Gastrocnemius medialis (tissue), 4 donors: ENCODE measurements at regions not wholly inside any gene's neighbourhood (a gene's known extent, or its start where the extent isn't known, plus 50 kb on each side); places are given as distances from the start of the nearest gene placed in this dataset.
"Not testable (repeated sequence)": the region's sequence is repeated elsewhere in the genome, so short reads cannot be mapped to it uniquely, and the experiment has no call there.

Experiments
- ATAC-seq, 2 donors: fragments of 150-250 bp; one replicate each; pipeline ENCODE4 v1.9.1; 2016
- DNase-seq, 2 donors: peaks; one replicate each; pipeline ENCODE4 v3.0.0-alpha.2; 2019
- H3K27ac ChIP-seq, 4 donors: fragments of 200-600 bp; sonication (generic); 1 replicate in 1 of 4; 2 replicates in 3 of 4; pipeline ENCODE4 v1.5.1; 2016 to 2018; ENCODE audit warnings: mild to moderate bottlenecking in 2 of 4, moderate library complexity in 1 of 4
- H3K27me3 ChIP-seq, 3 donors: fragments of 200-600 bp; sonication (generic) in 2 of 3; 1 replicate in 1 of 3; 2 replicates in 2 of 3; pipeline versions ENCODE4 v1.5.1 to v1.6.0; 2016 to 2019; ENCODE audit warnings: mild to moderate bottlenecking in 1 of 3, moderate library complexity in 1 of 3
- H3K36me3 ChIP-seq, 2 donors: fragments of 200-600 bp; sonication (generic) in 1 of 2; one replicate each; pipeline ENCODE4 v1.5.1; 2017 to 2018
- H3K4me1 ChIP-seq, 2 donors: fragments of 200-600 bp; sonication (generic) in 1 of 2; one replicate each; pipeline ENCODE4 v1.5.1; 2016 to 2017; ENCODE audit warnings: mild to moderate bottlenecking in 2 of 2
- H3K4me3 ChIP-seq, 4 donors: fragments of 200-600 bp; sonication (generic) in 3 of 4; 1 replicate in 1 of 4; 2 replicates in 3 of 4; pipeline ENCODE4 v1.5.1; 2016 to 2019; ENCODE audit warnings: mild to moderate bottlenecking in 2 of 4
- H3K9me3 ChIP-seq, 3 donors: fragments of 200-600 bp; sonication (generic) in 2 of 3; 1 replicate in 1 of 3; 2 replicates in 2 of 3; pipeline ENCODE4 v1.5.1; 2016 to 2019
- CTCF ChIP-seq, 5 experiments: fragments of 450-650 bp in 3 of 5; fragments of 200-600 bp in 2 of 5; sonication (generic) in 2 of 5; IDR thresholded peaks in 4 of 5; conservative IDR thresholded peaks in 1 of 5; 1 replicate in 4 of 5; 2 replicates in 1 of 5; pipeline ENCODE4 v1.5.1; 2016 to 2019; ENCODE audit warnings: antibody characterized with exemption in 5 of 5, mild to moderate bottlenecking in 3 of 5, moderate library complexity in 3 of 5
- POLR2A ChIP-seq, 2 donors: fragments of 450-650 bp; IDR thresholded peaks; one replicate each; pipeline ENCODE4 v1.6.1; 2017; ENCODE audit warnings: antibody characterized with exemption in 2 of 2, mild to moderate bottlenecking in 2 of 2, moderate library complexity in 2 of 2
- in situ Hi-C, 4 donors: fragments of 200-750 bp; cut with MboI; loops; one replicate each; pipeline versions ENCODE4 v1.15.0 to v1.8.0; 2017; ENCODE audit warnings: low sequenced_read_pairs in 4 of 4
- intact Hi-C: fragments of 100-400 bp; cut with DNase I; formaldehyde crosslinking; loops from one replicate; pipeline ENCODE4 v1.15.1; 2023; ENCODE audit warnings: low total_unique reads

- ATAC-seq (no peak), DNase-seq (no peak)
- in situ Hi-C loops = loop anchor here in 1 of 4 donors (25.0 kb wide), 1 partner anchor 113 kb away; no protein-coding TSS in a partner anchor
- Histone ChIP-seq H3K4me3 (no peak overlapping the region), H3K27me3 (no peaks in the 10 kb centered on the region), H3K27ac (no peak overlapping the region), H3K36me3 (no peaks in the 10 kb centered on the region), H3K4me1 (no peaks in the 10 kb centered on the region), H3K9me3 (no peaks in the 10 kb centered on the region)
- TF ChIP-seq CTCF (IDR thresholded peaks at IDR 0.05 in 4 of 5, conservative IDR thresholded peaks at IDR 0.05 in 1 of 5) (no peak), POLR2A (IDR thresholded peaks at IDR 0.05) (no peak)
- intact Hi-C loops = no loop called here
These were observed 221.0 kb upstream of the SLC16A7 start for GRCh38 chr12:59374783-59375182.

GRCh38 chr12:59372956-59373355 lies 222.9 kb upstream of the SLC16A7 start:
- intact Hi-C loops = no loop called here
- no peaks in the 10 kb centered on the region for H3K36me3 ChIP-seq
- in situ Hi-C loops = no loop called here
- no peak overlapping the region for H3K27ac ChIP-seq
- no peak for DNase-seq
- no peak for ATAC-seq
- H3K9me3 ChIP-seq = no peaks in the 10 kb centered on the region
- no peaks in the 10 kb centered on the region for H3K27me3 ChIP-seq
- no peak overlapping the region for H3K4me3 ChIP-seq
- no peaks in the 10 kb centered on the region for H3K4me1 ChIP-seq
- TF ChIP-seq CTCF (IDR thresholded peaks at IDR 0.05 in 4 of 5, conservative IDR thresholded peaks at IDR 0.05 in 1 of 5) = no peak
- TF ChIP-seq POLR2A (IDR thresholded peaks at IDR 0.05) = no peak

- no peak for DNase-seq
- Histone ChIP-seq H3K27me3 (no peaks in the 10 kb centered on the region), H3K36me3 (no peaks in the 10 kb centered on the region), H3K4me1 (no peaks in the 10 kb centered on the region), H3K4me3 (no peak overlapping the region), H3K9me3 (no peaks in the 10 kb centered on the region), H3K27ac (no peak overlapping the region)
- in situ Hi-C loops = no loop called here
- no peak for ATAC-seq
- TF ChIP-seq CTCF (IDR thresholded peaks at IDR 0.05 in 4 of 5, conservative IDR thresholded peaks at IDR 0.05 in 1 of 5) (no peak), POLR2A (IDR thresholded peaks at IDR 0.05) (no peak)
- intact Hi-C loops = no loop called here
These were observed 224.9 kb upstream of the SLC16A7 start for GRCh38 chr12:59370933-59371332.

- TF ChIP-seq CTCF (IDR thresholded peaks at IDR 0.05 in 4 of 5, conservative IDR thresholded peaks at IDR 0.05 in 1 of 5) (no peak), POLR2A (IDR thresholded peaks at IDR 0.05) (no peak)
- in situ Hi-C loops = no loop called here
- no peaks in the 10 kb centered on the region for H3K4me1 ChIP-seq
- H3K4me3 ChIP-seq = no peak overlapping the region
- H3K27me3 ChIP-seq = no peaks in the 10 kb centered on the region
- ATAC-seq (no peak), DNase-seq (no peak)
- H3K9me3 ChIP-seq = no peaks in the 10 kb centered on the region
- no peaks in the 10 kb centered on the region for H3K36me3 ChIP-seq
- H3K27ac ChIP-seq = no peak overlapping the region
- intact Hi-C loops = no loop called here
These were observed 230.7 kb upstream of the SLC16A7 start for GRCh38 chr12:59365133-59365532.

- DNase-seq = no peak
- intact Hi-C loops = no loop called here
- H3K4me3 ChIP-seq = no peak overlapping the region
These were observed 238.0 kb upstream of the SLC16A7 start for GRCh38 chr12:59357811-59358210.

GRCh38 chr12:59346248-59346647 lies 249.6 kb upstream of the SLC16A7 start:
- H3K4me1 ChIP-seq, H3K4me3 ChIP-seq, H3K27me3 ChIP-seq, H3K9me3 ChIP-seq, intact Hi-C loops, H3K36me3 ChIP-seq, H3K27ac ChIP-seq, in situ Hi-C loops, ATAC-seq, DNase-seq: not testable (repeated sequence)

More at GRCh38 chr12:59357811-59358210, 238.0 kb upstream of the SLC16A7 start:
- TF ChIP-seq POLR2A (IDR thresholded peaks at IDR 0.05) (no peak), CTCF (IDR thresholded peaks at IDR 0.05 in 4 of 5, conservative IDR thresholded peaks at IDR 0.05 in 1 of 5) (no peak)
- H3K36me3 ChIP-seq = no peaks in the 10 kb centered on the region
- H3K27ac ChIP-seq = no peak overlapping the region
- no peaks in the 10 kb centered on the region for H3K4me1 ChIP-seq
- no peaks in the 10 kb centered on the region for H3K27me3 ChIP-seq
- H3K9me3 ChIP-seq = no peaks in the 10 kb centered on the region
- no peak for ATAC-seq
- in situ Hi-C loops = no loop called here
